K562 (cell line): ENCODE measurements at regions not wholly inside any gene's neighbourhood (a gene's known extent, or its start where the extent isn't known, plus 50 kb on each side); places are given as distances from the start of the nearest gene placed in this dataset.

Source experiments
- CAMTA2 ChIP-seq: fragments of 250-450 bp; sonication (Bioruptor Pico); conservative IDR thresholded peaks from 2 replicates; pipeline ENCODE4 v1.5.1; 2022
- COPS2 ChIP-seq: fragments of 450-650 bp; conservative IDR thresholded peaks from 2 replicates; pipeline ENCODE4 v1.6.1; 2016; ENCODE audit warnings: mild to moderate bottlenecking, moderate library complexity
- CREM ChIP-seq: IDR thresholded peaks from 2 replicates; pipeline ENCODE4 v1.6.1; 2014; ENCODE audit warnings: antibody characterized with exemption, low read depth
- CTBP1 ChIP-seq: fragments of 450-650 bp; IDR thresholded peaks from 2 replicates; pipeline ENCODE4 v1.6.1; 2016; ENCODE audit warnings: borderline replicate concordance
- HMG20B ChIP-seq: fragments of 250-450 bp; sonication (Bioruptor Pico); IDR thresholded peaks from 2 replicates; pipeline ENCODE4 v1.5.0; 2021; ENCODE audit warnings: mild to moderate bottlenecking
- ILF3 ChIP-seq: fragments of 450-650 bp; IDR thresholded peaks from 2 replicates; pipeline ENCODE4 v1.6.1; 2018; ENCODE audit warnings: antibody characterized with exemption, mild to moderate bottlenecking, moderate library complexity, borderline replicate concordance
- KLF16 ChIP-seq: IDR thresholded peaks from 2 replicates; pipeline ENCODE4 v1.6.1; 2016; ENCODE audit warnings: antibody characterized with exemption
- L3MBTL2 ChIP-seq: fragments of 450-650 bp; IDR thresholded peaks from 2 replicates; pipeline ENCODE4 v1.6.1; 2016; ENCODE audit warnings: mild to moderate bottlenecking, moderate library complexity
- MYC ChIP-seq, 2 experiments: fragments of 250-450 bp in 1 of 2; sonication (Bioruptor Pico) in 1 of 2; IDR thresholded peaks; 2 replicates each; pipeline versions ENCODE4 v1.5.1 to v1.6.1; 2012 to 2021; ENCODE audit warnings: low read depth in 2 of 2, borderline replicate concordance in 1 of 2, improper control_type of control experiment in 1 of 2, low read length in 1 of 2, mild to moderate bottlenecking in 1 of 2, moderate library complexity in 1 of 2
- ZBTB8A ChIP-seq: fragments of 450-650 bp; IDR thresholded peaks from 2 replicates; pipeline ENCODE4 v1.6.1; 2018; ENCODE audit warnings: mild to moderate bottlenecking, moderate library complexity; ENCODE audit not compliant: partially characterized antibody
- ZNF311 ChIP-seq: fragments of 250-450 bp; sonication (Bioruptor Pico); IDR thresholded peaks from 2 replicates; pipeline ENCODE4 v1.4.0; 2020; ENCODE audit warnings: mild to moderate bottlenecking, moderate library complexity
- ZNF780A ChIP-seq: fragments of 250-450 bp; sonication (Bioruptor Pico); IDR thresholded peaks from 2 replicates; pipeline ENCODE4 v1.5.0; 2021; ENCODE audit warnings: mild to moderate bottlenecking
- TF ChIP-seq, protein P1 (sequence below): fragments of 250-450 bp; sonication (Bioruptor Pico); IDR thresholded peaks from 2 replicates; pipeline ENCODE4 v1.8.0; 2022; ENCODE audit warnings: inconsistent platforms
- TF ChIP-seq, protein P2 (sequence below): fragments of 150-350 bp; conservative IDR thresholded peaks from 2 replicates; pipeline ENCODE4 v1.6.1; 2014; ENCODE audit warnings: low read length
- TF ChIP-seq, protein P3 (sequence below): IDR thresholded peaks from 2 replicates; pipeline ENCODE4 v1.6.1; 2012; ENCODE audit warnings: low read depth, low read length, improper control_type of control experiment, borderline replicate concordance

DNA sequence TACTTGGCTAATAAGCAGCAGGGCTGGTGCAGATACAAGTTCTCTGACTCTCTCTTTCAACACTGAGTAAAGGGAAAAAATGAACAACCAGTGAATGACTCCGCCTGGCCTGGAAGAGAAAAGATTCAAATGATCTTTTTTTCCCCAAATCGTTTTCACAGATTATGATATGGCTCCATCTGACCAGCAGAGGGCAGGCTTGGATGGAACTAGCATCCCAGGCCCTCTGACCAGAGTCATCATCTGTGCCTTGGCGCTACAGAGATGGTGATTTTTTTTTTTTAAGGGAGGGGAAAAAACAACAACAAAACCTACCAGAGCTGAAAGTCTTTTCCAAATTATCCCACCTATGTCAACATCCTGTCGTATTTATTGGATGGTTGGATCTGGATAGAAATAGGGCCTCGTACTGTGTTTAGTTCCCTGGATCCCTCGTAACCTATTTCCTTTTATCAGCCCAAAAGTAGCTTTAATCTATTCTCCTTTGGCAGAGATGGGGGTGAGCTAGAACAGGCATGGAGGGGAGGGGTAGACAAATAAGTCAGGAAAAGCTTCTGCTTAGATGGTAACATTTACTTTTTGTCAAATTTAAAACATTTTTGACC lies 69.7 kb downstream of the PRSS23 start (continued):
- TF ChIP-seq HMG20B (CRISPR knock-in tag): no peak
- no peak for TF ChIP-seq ILF3
- TF ChIP-seq CAMTA2 (CRISPR knock-in tag): no peak
- no peak for TF ChIP-seq ZNF311 (CRISPR knock-in tag)
- 0 out of 2 replicates have a peak, but pooled peaks have one; percentile 44 for TF ChIP-seq CTBP1
- TF ChIP-seq, protein P1, sequence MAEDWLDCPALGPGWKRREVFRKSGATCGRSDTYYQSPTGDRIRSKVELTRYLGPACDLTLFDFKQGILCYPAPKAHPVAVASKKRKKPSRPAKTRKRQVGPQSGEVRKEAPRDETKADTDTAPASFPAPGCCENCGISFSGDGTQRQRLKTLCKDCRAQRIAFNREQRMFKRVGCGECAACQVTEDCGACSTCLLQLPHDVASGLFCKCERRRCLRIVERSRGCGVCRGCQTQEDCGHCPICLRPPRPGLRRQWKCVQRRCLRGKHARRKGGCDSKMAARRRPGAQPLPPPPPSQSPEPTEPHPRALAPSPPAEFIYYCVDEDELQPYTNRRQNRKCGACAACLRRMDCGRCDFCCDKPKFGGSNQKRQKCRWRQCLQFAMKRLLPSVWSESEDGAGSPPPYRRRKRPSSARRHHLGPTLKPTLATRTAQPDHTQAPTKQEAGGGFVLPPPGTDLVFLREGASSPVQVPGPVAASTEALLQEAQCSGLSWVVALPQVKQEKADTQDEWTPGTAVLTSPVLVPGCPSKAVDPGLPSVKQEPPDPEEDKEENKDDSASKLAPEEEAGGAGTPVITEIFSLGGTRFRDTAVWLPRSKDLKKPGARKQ (CRISPR knock-in tag): 0 out of 2 replicates have a peak, but pooled peaks have one; percentile 11
- TF ChIP-seq ZBTB8A: no peak
- TF ChIP-seq COPS2: no peak
- no peak for TF ChIP-seq L3MBTL2
- TF ChIP-seq, protein P2, sequence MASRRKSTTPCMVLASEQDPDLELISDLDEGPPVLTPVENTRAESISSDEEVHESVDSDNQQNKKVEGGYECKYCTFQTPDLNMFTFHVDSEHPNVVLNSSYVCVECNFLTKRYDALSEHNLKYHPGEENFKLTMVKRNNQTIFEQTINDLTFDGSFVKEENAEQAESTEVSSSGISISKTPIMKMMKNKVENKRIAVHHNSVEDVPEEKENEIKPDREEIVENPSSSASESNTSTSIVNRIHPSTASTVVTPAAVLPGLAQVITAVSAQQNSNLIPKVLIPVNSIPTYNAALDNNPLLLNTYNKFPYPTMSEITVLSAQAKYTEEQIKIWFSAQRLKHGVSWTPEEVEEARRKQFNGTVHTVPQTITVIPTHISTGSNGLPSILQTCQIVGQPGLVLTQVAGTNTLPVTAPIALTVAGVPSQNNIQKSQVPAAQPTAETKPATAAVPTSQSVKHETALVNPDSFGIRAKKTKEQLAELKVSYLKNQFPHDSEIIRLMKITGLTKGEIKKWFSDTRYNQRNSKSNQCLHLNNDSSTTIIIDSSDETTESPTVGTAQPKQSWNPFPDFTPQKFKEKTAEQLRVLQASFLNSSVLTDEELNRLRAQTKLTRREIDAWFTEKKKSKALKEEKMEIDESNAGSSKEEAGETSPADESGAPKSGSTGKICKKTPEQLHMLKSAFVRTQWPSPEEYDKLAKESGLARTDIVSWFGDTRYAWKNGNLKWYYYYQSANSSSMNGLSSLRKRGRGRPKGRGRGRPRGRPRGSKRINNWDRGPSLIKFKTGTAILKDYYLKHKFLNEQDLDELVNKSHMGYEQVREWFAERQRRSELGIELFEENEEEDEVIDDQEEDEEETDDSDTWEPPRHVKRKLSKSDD: no peak
- TF ChIP-seq KLF16: no peak
- 0 out of 2 replicates have a peak, but pooled peaks have one; percentile 4 for TF ChIP-seq CREM
- no peak for TF ChIP-seq ZNF780A (CRISPR knock-in tag)
- TF ChIP-seq, protein P3, sequence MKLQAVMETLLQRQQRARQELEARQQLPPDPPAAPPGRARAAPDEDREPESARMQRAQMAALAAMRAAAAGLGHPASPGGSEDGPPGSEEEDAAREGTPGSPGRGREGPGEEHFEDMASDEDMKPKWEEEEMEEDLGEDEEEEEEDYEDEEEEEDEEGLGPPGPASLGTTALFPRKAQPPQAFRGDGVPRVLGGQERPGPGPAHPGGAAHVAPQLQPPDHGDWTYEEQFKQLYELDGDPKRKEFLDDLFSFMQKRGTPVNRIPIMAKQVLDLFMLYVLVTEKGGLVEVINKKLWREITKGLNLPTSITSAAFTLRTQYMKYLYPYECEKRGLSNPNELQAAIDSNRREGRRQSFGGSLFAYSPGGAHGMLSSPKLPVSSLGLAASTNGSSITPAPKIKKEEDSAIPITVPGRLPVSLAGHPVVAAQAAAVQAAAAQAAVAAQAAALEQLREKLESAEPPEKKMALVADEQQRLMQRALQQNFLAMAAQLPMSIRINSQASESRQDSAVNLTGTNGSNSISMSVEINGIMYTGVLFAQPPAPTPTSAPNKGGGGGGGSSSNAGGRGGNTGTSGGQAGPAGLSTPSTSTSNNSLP: peak; percentile 73
- no peak for TF ChIP-seq MYC (IDR thresholded peaks at IDR 0.05; ENCODE audit: low read depth, low read length)
- TF ChIP-seq MYC (CRISPR knock-in tag; IDR thresholded peaks at IDR 0.05; ENCODE audit: borderline replicate concordance, low read depth): no peak
